D341Med (cell line): ENCODE measurements at regions not wholly inside any gene's neighbourhood (a gene's known extent, or its start where the extent isn't known, plus 50 kb on each side); places are given as distances from the start of the nearest gene placed in this dataset.

Source experiments
- DNase-seq: peaks from one replicate; pipeline ENCODE4 v3.0.0; 2012; ENCODE audit warnings: low spot score

DNA sequence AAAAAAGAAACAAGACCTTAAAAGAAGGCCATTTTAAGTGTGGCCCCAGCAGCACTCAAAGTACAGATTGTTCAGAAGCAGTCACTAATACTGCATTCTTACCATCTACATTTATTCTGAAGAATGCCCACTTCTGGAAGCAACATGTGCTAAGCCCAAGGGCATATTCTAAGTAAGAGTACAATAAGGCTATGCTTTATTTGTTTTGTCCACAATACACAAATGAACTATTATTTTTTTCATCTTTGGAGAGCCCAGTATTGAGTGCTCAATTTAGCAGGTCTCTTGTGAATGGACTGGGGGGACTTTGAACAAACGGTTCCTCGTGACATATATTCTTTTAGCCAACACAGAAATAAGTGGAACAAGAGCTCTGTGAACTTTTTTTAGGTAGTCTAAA, 191.4 kb upstream of the CHORDC1 start:
- DNase-seq, result no peak

DNA sequence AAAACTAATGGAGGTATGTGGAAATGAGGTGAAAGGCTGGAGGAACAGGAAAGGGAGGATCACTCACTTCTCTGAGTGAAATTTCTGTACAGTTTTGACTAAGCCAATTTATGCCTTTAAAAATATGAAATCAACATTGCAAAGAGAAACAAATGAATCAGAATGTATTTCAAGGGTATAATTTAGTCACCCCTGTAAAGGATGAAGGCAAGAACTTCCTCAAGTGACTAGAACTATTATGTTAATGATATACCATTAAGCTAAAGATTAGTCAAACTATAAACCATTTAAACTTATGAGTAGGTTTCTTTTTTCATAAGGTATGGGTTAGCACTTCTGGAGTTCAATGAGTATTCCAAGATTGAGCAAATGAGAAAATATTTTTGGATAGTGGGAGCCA, 184.5 kb upstream of the CHORDC1 start:
- DNase-seq, result no peak

DNA sequence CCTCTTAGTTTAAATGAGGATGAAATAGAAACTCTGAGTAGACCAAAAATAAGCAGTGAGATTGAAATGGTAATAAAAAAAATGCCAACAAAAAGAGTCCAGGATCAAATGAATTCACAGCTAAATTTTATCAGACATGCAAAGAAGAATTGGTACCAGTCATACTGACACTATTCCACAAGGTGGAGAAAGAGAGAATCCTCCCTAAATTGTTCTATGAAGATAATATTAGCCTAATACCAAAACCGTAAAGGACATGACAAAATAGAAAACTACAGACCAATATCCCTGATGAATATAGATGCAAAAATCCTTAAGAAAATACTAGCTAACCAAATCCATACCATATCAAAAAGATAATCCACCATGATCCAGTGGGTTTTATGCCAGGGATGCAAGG, 169.8 kb upstream of the CHORDC1 start:
- no peak for DNase-seq

DNA sequence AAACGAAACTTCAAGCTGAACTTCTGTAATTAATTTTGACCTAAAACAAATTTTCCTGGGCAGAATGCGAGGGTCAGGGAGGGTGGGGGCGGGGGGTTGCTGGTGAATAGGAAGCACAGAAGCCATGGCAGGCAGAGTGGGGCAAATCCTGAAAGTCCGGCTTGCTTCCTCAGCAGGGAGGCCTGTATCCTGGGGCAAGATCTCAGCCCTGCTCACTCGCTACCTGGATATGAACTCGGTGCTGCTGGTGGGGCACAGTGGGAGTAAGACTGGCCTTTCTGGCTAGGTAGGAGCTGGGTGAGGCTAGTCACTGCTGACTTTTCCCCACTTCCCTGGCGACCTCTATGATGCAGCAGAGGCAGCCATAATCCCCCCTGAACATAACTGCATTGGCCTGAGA, 168.9 kb upstream of the CHORDC1 start:
- no peak for DNase-seq

DNA sequence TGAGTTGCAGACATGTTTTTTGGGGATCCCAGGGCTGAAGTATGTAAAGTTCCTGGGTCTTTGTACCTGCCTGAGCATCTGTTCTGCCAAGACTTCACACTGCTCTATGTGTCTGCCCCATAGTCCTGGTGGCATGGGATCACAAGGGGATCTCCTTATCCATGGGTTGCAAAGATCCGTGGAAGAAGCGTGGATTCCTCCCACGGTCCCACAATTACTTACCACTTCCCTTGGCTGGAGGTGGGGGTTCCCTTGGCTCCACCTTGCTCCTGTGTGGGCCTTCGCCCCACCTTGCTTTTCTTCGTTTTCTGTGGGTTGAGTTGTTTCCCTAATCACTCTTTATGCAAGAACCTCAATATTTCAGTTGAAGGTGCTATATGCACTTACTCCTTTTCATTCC, 157.4 kb upstream of the CHORDC1 start:
- DNase-seq, result no peak

DNA sequence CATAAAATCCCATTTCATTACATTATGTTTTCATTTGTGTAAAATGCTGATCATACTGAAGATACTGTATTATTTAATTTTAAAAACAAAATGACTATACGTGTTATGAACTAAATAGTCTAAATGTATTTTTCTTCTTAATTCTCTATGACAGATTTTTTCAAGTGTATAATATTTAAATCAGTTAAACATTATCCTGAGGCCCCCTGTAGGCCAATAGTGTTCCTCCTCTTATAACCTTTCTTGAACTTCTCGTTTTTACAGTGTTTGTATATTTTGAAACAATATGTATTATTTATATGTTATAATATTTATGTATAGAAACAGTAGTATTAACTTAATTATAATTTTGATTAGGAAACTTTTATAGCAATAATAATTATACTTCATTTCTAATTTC, 151.1 kb upstream of the CHORDC1 start:
- DNase-seq, result no peak

DNA sequence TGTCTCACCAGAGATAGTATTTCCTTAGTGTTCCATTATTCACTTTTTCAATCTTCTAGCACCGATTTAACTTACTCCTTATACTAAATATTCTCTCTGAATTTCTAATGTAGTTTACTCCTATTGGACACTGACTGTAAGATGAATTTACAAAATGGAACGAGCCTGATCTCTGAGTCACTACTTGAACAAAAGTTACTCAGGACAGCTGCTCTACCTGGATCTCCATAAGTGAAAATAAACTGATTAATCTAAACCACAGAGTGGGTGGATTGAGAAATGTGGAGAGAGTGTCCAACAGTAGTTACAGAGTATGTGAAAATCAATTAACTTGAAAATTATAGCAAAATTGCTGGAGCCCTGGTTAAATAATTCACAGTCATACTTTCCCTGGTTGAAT, 141.7 kb upstream of the CHORDC1 start:
- DNase-seq, result no peak

DNA sequence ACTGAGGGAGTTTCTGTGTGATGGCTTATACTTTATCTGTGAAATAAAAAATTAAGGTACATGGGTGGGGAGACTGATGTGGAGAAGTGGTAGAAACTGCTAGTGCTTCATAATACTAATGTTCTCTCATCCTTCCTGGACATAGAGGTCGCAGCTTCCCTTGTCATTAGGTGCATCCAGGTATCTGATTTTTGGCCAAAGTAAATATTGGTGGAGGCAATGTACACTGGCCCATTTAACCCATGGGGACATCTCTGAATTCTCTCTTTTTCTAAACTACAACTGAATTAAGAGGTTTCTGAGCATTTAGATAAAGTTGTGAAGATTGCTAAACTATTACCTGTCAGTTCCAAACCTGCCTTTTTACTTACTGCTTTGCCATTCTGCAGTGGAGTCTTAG, 140.9 kb upstream of the CHORDC1 start:
- DNase-seq, result no peak

DNA sequence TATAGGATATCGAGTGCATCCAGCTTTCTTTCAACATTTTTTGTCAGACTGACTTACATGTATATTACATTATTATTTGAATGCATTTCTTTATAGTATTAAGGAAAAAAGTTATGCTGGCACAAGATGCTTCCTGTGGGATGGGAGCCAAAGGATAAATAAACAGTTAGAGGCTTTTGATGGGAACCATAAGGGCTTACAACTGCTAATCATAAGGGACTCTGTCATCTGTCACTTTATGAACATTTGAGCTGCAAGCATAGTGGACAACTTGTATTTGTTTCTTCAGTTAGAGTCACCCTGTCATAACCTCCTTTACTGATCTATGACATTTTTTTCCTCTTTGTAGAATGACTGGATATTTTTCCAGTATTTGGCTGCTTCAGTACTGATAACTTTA, 132.4 kb upstream of the CHORDC1 start:
- no peak for DNase-seq

DNA sequence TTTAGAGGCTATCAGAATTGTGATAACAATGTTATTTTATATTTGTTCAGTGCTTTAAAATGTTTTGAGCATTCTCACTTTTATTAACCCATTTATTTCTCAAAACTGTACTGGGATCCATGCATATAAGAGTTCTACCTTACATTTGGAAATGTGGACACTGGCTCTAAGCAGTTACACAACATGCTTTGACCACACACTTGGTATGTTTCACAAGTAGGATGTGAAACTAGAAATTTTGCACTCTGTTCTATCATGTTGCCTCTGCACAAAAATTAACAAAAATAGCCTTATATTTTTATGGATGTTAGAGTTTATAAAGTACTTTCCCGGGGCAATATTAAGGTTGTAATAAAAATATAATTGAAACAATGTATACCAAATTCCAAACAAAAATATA, 126.9 kb upstream of the CHORDC1 start:
- DNase-seq, result no peak

DNA sequence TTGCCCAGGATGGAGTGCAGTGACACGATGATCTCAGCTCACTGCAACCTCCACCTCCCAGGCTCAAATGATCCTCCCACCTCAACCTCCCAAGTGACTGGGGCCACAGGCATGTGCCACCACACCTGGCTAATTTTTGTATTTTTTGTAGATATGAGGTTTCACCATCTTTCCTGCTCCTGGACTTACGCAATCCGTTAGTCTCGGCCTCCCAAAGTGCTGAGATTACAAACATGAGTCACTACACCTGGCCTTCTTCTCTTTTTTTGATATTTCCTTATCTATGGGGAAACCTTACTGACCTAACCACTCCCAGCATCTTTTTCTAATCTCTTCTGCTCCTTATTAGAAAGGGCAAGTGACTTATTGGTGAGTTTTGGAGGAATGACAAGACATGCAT, 121.7 kb upstream of the CHORDC1 start:
- no peak for DNase-seq

DNA sequence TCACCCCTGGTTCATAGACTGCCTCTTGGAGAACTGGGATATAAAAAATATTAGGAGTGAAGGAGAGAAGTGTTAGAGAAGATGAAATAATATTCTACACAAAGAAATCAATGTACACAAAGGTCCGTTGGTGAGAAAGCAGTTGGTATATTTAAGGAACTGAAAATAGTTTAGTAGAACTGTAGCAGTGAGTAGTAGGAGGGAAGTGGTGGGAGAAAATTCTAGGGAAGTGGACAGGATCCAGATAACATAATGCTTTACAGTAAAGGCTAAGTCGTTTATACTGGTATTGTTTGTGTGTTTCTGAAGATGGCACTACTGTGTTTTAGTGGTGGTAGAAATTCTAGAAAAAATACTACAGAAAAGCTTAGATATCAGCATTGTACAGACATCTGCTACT, 120.8 kb upstream of the CHORDC1 start:
- no peak for DNase-seq

DNA sequence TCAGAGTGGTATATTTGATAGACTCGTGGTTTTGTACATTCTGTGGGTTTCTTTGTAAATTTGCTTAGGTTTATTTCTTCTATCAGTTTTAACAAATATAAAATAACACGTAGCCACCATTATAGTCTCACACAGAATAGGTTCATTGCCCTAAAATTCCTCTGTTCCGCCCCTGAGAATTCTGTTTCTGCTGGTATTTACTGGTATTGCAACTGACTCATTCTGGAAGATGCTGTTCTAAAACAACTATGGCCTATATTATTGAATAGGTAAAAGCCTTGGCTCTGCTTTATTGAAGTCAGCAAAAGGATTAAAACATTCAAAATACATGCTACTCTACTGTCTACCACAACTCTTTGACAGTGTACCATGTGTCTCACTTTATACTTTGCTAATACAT, 119.1 kb upstream of the CHORDC1 start:
- no peak for DNase-seq

DNA sequence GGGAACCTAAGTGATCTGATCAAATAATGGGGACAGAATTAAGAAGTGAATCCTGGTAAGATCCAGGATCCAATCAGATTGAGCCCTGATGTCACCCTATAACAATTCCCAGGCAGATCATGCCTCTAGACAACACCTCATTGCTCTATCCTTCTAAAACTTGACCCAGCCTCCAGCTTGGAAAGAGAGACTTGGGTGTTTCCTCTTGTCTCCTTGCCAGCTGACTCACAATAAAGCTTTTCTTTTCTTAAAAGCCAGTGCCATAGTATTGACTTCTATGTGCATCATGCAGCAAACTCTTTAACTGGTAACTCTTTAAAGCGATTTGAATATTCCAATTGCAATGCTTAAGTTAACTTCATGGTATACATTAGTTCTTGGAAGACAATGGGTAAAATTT, 109.6 kb upstream of the CHORDC1 start:
- no peak for DNase-seq

DNA sequence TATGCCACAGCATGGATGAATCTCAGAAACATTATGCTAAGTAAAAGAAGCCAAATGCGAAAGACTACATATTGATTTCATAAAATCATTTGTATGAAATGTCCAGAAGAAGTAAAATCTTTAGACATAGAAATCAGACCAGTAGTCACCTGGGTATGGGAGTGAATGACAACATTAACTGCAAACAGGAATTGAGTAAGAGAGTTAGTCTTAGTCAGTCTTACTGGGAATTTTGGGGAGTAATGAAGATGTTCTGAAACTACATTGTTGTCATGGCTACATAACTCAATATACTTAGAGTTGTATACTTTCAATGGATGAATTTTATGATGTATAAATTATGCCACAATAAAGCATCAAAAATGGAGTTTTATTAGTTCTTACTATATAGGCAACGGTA, 107.8 kb upstream of the CHORDC1 start:
- DNase-seq, result no peak

DNA sequence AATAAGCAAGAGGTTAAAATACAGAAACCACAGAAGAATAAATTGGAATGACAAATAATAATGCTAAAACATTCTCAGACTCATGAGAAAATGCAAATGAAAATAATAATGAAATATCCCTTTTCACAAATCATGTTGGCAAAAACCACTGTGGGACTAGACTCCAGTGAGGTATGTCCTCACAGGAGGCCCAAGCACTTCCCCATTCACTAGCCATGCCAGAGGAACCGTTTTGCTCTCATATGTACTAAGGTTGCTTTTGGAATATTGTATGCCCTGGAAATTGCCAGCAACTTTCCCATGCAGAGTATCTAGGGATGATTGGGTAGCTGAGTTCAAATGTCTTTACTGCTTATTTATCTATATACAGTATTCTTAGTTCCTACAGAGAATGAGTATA, 106.2 kb upstream of the CHORDC1 start:
- DNase-seq, result no peak

DNA sequence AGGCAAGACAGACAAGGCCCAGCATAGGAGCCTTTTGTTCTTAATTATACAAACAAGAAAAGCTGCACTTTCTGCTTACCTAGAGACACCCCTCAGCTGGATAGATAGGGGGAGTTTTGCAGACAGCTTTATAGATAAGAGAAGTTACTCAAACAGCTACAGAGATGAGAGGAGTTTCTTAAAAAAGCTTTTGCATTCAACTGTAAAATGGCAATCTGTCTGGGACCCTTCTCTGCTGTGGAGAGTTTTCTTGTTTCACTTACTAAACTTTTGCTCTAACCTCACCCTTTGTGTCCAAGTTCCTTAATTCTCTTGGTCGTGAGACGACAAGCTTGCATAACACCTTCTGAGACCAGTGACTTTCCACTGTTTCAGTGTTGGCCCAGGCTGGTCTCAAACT, 103.8 kb upstream of the CHORDC1 start:
- no peak for DNase-seq

DNA sequence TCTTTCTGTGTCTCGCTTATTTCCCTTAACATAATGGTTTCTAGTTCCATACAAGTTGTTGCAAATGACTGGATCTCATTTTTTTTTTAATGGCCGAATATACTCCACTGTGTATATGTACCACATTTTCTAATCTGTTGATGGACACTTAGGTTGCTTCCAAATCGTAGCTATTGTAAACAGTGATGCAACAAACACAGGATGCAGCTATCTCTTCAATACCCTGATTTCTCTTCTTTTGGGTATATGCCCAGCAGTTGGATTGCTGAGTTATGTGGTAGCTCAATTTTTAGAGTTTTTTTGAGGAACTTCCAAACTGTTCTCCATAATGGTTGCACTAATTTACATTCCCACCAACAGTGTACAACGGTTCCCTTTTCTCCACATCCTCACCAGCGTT, 100.4 kb upstream of the CHORDC1 start:
- DNase-seq, result no peak

DNA sequence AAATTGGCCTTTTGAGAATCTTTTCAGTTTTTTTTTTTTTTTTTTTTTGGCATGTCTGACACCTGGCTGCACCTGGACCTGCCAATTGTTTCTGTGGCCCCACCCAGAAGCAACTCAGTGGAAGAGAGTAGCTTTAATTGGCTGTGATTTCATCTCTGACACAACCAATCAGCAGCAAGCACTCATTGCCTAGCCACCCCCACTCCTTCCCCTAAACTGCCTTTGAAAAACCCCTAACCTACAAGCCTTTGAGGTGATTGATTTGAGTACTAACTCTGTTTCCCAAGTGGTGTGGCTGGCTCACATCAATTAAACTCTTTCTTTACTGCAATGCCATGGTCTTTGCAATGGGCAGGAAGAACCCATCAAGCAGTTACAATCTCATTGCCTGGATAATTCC, 98.2 kb upstream of the CHORDC1 start:
- no peak for DNase-seq

DNA sequence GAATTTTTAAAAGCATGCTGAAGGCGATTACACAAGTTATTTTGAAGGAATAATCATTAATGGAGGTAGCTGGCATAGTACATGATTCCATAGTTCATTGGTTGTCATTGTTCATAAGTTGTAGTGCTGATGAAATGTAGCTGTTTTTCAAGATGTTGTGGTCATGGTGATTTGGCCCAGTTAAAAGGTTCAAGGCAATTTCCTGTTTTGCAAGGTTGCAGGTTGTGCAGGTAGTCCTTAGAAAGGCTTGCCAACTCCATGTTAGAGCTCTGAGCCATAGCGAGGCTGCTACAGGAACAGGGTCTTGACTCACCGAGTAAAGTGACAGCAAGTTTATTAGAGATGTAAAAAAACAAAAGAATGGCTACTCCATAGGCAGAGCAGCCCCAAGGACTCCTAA, 95.8 kb upstream of the CHORDC1 start:
- DNase-seq, result no peak

DNA sequence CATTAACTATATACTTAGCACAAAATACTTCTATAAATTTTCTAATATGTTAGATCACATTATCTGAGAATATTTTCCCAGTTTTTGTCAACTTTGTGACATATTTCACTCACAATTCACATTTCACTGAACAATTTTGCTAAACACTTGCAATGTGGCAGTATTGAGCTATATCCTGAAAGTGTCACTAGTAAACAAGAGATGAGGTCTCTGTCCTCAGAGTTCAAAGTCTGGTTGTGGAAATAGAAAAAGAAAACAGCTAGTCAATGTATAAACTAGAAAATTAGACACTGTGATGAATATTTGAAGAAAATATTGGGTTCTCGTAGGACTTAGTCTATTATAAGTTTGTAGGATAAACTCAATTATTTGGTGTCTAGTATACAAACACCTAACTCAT, 87.4 kb upstream of the CHORDC1 start:
- DNase-seq, result no peak

DNA sequence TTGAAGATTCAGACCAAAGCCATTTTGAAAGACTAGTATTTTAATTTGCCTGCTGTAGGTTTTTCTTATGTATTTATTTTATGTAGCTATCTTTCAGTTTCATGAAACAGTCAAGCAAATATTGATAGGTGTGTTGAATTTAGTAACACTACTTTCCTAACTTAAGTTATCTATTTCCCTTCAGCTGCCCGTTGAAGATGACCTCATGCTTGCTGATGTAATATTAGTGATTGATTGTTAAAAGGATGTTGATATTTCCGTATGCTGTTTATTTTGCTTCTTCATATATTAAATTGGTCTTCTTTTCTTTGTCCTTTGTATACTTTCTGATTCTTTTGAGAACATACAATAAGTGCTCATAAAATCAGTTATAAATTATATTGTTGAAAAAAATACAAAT, 86.8 kb upstream of the CHORDC1 start:
- DNase-seq, result no peak

DNA sequence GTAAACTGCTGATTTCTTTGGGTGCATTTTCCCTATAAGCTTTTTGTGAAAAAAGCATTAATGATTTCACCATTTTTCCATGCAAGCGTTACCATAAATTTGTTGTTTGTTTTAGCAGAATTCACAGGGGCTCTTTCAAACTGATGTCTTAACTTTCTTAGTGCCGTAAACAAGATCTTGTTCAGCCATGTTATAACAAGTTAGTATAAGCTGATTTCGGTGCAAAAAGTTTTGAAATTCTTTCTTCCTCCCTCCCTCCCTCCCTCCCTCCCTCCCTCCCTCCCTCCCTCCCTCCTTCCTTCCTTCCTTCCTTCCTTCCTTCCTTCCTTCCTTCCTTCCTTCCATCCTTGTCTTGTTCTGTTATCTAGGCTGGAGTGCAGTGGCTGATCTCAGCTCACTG, 71.7 kb upstream of the CHORDC1 start:
- no peak for DNase-seq

DNA sequence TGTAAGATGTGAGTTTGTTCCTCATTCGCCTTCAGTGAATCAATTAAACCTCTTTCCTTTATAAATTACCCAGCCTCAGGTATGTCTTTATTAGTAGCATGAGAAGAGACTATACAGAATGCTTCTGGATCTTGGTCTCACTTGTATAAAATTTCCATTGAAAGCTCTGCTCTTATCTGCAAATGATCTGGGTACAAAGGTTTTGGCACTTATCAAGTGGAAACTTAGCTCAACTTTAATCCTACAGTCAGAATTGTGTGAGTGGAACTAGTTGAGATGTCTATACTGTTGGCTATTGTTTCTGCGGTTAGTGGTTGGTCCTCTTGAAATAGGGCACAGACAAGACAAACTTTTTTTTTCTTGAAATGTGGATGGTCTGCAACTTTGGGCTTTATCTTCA, 71.2 kb upstream of the CHORDC1 start:
- DNase-seq, result no peak

DNA sequence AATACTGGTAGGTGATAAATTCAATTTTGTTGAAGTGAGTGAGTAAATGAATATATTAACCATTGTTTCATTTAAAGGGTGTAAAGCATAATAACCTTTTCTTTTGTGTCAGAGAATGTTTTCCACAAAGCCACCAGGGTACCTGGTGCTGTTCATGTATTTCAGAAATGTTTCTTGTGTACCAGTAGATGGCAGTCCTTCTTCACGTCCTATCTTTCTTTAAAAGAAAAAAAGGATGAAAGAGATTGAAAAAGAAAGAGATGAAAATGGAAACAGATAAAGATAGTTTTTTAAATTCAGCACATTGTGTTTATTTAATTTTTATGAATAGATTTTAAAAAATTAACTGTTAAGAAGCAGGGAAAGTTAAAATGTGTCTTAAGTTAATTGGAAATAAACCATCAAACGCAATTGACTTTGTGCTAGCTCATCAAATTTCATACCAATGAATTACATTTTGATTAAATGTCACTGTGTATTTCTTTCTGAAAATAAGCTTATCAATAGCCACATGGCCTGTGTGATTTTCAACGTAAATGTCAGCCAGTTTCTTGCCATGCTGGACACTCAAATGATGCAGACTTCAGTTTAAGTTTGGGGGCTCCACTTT, 65.5 kb upstream of the CHORDC1 start:
- DNase-seq, result peak; percentile 45
